CD14-positive monocyte (primary cell): ENCODE measurements at regions not wholly inside any gene's neighbourhood (a gene's known extent, or its start where the extent isn't known, plus 50 kb on each side); places are given as distances from the start of the nearest gene placed in this dataset.

ENCODE experiments used
- DNase-seq, 3 donors: peaks; one replicate each; pipeline ENCODE4 v3.0.0-alpha.2; 2011 to 2022
- H2AFZ ChIP-seq: 2 replicates; pipeline ENCODE4 v1.6.0; 2012; ENCODE audit warnings: mild to moderate bottlenecking, low read depth, low read length, inconsistent platforms; ENCODE audit not compliant: insufficient read depth, poor library complexity, severe bottlenecking
- H3K27ac ChIP-seq, 2 donors: 1 replicate in 1 of 2; 2 replicates in 1 of 2; pipeline ENCODE4 v1.5.1; 2012 to 2013; ENCODE audit warnings: low read length in 2 of 2, control low read depth in 1 of 2, inconsistent platforms in 1 of 2, low read depth in 1 of 2, mild to moderate bottlenecking in 1 of 2
- H3K27me3 ChIP-seq, 2 donors: one replicate each; pipeline versions ENCODE4 v1.6.0 to v1.6.1; 2011 to 2013; ENCODE audit warnings: low read length in 2 of 2; ENCODE audit not compliant: control insufficient read depth in 2 of 2, insufficient read depth in 2 of 2
- H3K36me3 ChIP-seq, 2 donors: replicated peaks in 1 of 2; 1 replicate in 1 of 2; 2 replicates in 1 of 2; pipeline versions ENCODE4 v1.5.1 to v1.6.1; 2012 to 2013; ENCODE audit warnings: low read length in 2 of 2, control low read depth in 1 of 2, inconsistent platforms in 1 of 2, mild to moderate bottlenecking in 1 of 2; ENCODE audit not compliant: insufficient read depth in 2 of 2, control insufficient read depth in 1 of 2
- H3K4me1 ChIP-seq, 2 donors: 1 replicate in 1 of 2; 2 replicates in 1 of 2; pipeline versions ENCODE4 v1.5.1 to v1.6.1; 2012 to 2013; ENCODE audit warnings: low read length in 2 of 2, control low read depth in 1 of 2, inconsistent platforms in 1 of 2, mild to moderate bottlenecking in 1 of 2, moderate library complexity in 1 of 2; ENCODE audit not compliant: insufficient read depth in 2 of 2, control insufficient read depth in 1 of 2
- H3K4me2 ChIP-seq: replicated peaks from 2 replicates; pipeline ENCODE3; 2012; ENCODE audit warnings: low read length, moderate library complexity, mild to moderate bottlenecking; ENCODE audit not compliant: poor library complexity, severe bottlenecking; ENCODE audit errors: extremely low read depth
- H3K4me3 ChIP-seq, 3 experiments: fragments of 200-600 bp in 1 of 3; sonication (generic) in 1 of 3; replicated peaks in 1 of 3; 1 replicate in 2 of 3; 2 replicates in 1 of 3; pipeline ENCODE4 v1.5.1; 2011 to 2013; ENCODE audit warnings: low read length in 3 of 3, mild to moderate bottlenecking in 3 of 3, control low read depth in 2 of 3, low read depth in 2 of 3, inconsistent platforms in 1 of 3, moderate library complexity in 1 of 3
- H3K79me2 ChIP-seq: 2 replicates; pipeline ENCODE4 v1.6.0; 2012; ENCODE audit warnings: mild to moderate bottlenecking, control low read depth, inconsistent platforms, low read length, moderate library complexity; ENCODE audit not compliant: insufficient read depth
- H3K9ac ChIP-seq: 2 replicates; pipeline ENCODE4 v1.6.0; 2017; ENCODE audit warnings: low read length, mild to moderate bottlenecking; ENCODE audit not compliant: insufficient read depth, poor library complexity, severe bottlenecking
- H3K9me3 ChIP-seq, 2 donors: replicated peaks in 1 of 2; 1 replicate in 1 of 2; 2 replicates in 1 of 2; pipeline versions ENCODE4 v1.5.1 to v1.6.1; 2012 to 2013; ENCODE audit warnings: low read length in 2 of 2, control low read depth in 1 of 2; ENCODE audit not compliant: control insufficient read depth in 1 of 2, insufficient read depth in 1 of 2
- H4K20me1 ChIP-seq: 2 replicates; pipeline ENCODE4 v1.6.0; 2012; ENCODE audit warnings: mild to moderate bottlenecking, low read length, control low read depth, moderate library complexity; ENCODE audit not compliant: insufficient read depth
- H3K27ac Mint-ChIP-seq, 7 donors: one replicate each; pipeline ENCODE4 v1.8.0; 2020; ENCODE audit warnings: mild to moderate bottlenecking in 7 of 7, mixed read lengths in 7 of 7, moderate library complexity in 6 of 7, inconsistent platforms in 2 of 7
- H3K27me3 Mint-ChIP-seq, 3 donors: one replicate each; pipeline ENCODE4 v1.8.0; 2021 to 2022; ENCODE audit warnings: low read depth in 3 of 3, mild to moderate bottlenecking in 3 of 3, mixed read lengths in 3 of 3, moderate library complexity in 3 of 3, inconsistent platforms in 1 of 3
- H3K36me3 Mint-ChIP-seq, 2 donors: one replicate each; pipeline ENCODE4 v1.8.0; 2020; ENCODE audit warnings: mixed read lengths in 2 of 2, inconsistent platforms in 1 of 2, mild to moderate bottlenecking in 1 of 2
- H3K4me1 Mint-ChIP-seq: one replicate; pipeline ENCODE4 v1.8.0; 2020; ENCODE audit warnings: mild to moderate bottlenecking, mixed read lengths
- H3K4me3 Mint-ChIP-seq, 2 donors: one replicate each; pipeline ENCODE4 v1.8.0; 2020; ENCODE audit warnings: mild to moderate bottlenecking in 2 of 2, mixed read lengths in 2 of 2, moderate library complexity in 1 of 2
- H3K9me3 Mint-ChIP-seq, 7 donors: one replicate each; pipeline ENCODE4 v1.8.0; 2020 to 2022; ENCODE audit warnings: mixed read lengths in 7 of 7, mild to moderate bottlenecking in 6 of 7, moderate library complexity in 6 of 7, inconsistent platforms in 2 of 7
- CTCF ChIP-seq: fragments of 200-600 bp; IDR thresholded peaks from one replicate; pipeline ENCODE4 v1.8.0; 2022; ENCODE audit warnings: antibody characterized with exemption, mild to moderate bottlenecking
- WGBS: methylation state at CpG from one replicate; pipeline ENCODE4 v1.1.5; 2013; ENCODE audit warnings: missing lambda C conversion rate; ENCODE audit not compliant: insufficient coverage; 5-methylcytosine and 5-hydroxymethylcytosine counted together
- intact Hi-C, 2 donors: fragments of 100-400 bp; cut with micrococcal nuclease; formaldehyde crosslinking; loops; one replicate each; pipeline versions ENCODE4 v1.15.0 to v1.15.1; 2023

- H3K27me3 Mint-ChIP-seq, result no peaks in the 10 kb centered on the region
- H3K9ac ChIP-seq, result no peak overlapping the region
- H2AFZ ChIP-seq, result no peak overlapping the region
- H3K4me3 Mint-ChIP-seq, result no peak overlapping the region
- no peak overlapping the region for H3K4me3 ChIP-seq
- peaks cover 18 to 31% of the 10 kb centered on the region in 2 donors for H3K9me3 ChIP-seq
- H3K4me1 ChIP-seq, result no peaks in the 10 kb centered on the region
- no peak for TF ChIP-seq CTCF
- no peaks in the 10 kb centered on the region for H3K36me3 Mint-ChIP-seq
- no peak overlapping the region for H3K27ac ChIP-seq
- H3K79me2 ChIP-seq, result no peaks in the 10 kb centered on the region
- WGBS, result no CpG with 5 or more reads among the region's 3 CpGs
- no peak for DNase-seq
- H3K27me3 ChIP-seq, result no peaks in the 10 kb centered on the region
- H3K36me3 ChIP-seq, result no peaks in the 10 kb centered on the region
- no peak overlapping the region for H3K27ac Mint-ChIP-seq
- no peaks in the 10 kb centered on the region for H3K4me1 Mint-ChIP-seq
- H3K4me2 ChIP-seq, result no peak overlapping the region
- peaks cover 2 to 24% (median 14%) of the 10 kb centered on the region in 7 donors for H3K9me3 Mint-ChIP-seq
- intact Hi-C loops, result no loop called here
- no peaks in the 10 kb centered on the region for H4K20me1 ChIP-seq
These were observed 210.1 kb downstream of the LIG4 start for GRCh38 chr13:108005231-108005630.

GRCh38 chr13:108003626-108004025, 211.7 kb downstream of the LIG4 start:
- Histone ChIP-seq H3K4me2 (no peak overlapping the region), H4K20me1 (no peaks in the 10 kb centered on the region), H3K27me3 (no peaks in the 10 kb centered on the region), H3K79me2 (no peaks in the 10 kb centered on the region), H3K36me3 (no peaks in the 10 kb centered on the region), H3K4me1 (no peaks in the 10 kb centered on the region), H3K4me3 (no peak overlapping the region), H3K9me3 (peaks cover 21 to 40% of the 10 kb centered on the region in 2 donors), H3K9ac (no peak overlapping the region), H3K27ac (no peak overlapping the region), H2AFZ (no peak overlapping the region)
- DNase-seq, result no peak
- intact Hi-C loops, result no loop called here
- Mint-ChIP-seq H3K4me3 (no peak overlapping the region), H3K27me3 (no peaks in the 10 kb centered on the region), H3K4me1 (no peaks in the 10 kb centered on the region), H3K27ac (no peak overlapping the region), H3K9me3 (peaks cover 2 to 28% (median 14%) of the 10 kb centered on the region in 7 donors), H3K36me3 (no peaks in the 10 kb centered on the region)
- no peak for TF ChIP-seq CTCF
- WGBS, result 89% methylated on average over 1 of the region's 3 CpGs
